ENCODE measurements at regions not wholly inside any gene's neighbourhood (a gene's known extent, or its start where the extent isn't known, plus 50 kb on each side); places are given as distances from the start of the nearest gene placed in this dataset.
"Not testable (repeated sequence)": the region's sequence is repeated elsewhere in the genome, so short reads cannot be mapped to it uniquely, and the experiment has no call there.

DNA sequence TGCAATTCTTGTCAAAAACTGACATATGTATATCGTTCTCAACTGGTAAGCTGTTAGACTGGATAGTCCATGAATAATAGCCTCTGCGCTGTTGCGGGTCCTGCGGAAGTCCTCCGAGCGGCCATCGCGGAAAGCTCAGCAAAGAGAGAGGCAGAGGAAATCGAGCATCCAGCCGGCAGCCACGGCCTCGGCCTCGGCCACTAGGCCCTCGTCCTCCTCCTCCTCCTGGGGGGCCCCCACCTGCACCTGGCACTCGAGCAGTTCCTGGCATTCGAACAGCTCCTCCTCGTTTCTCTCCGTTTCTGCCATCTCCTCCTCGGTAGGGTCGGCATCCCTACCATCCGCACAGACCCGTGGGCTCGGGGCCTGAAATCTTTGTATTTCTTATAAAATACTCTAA lies 111.2 kb upstream of the CYLC1 start:
- DNase-seq (ENCODE audit: low read depth); H3K4me3 ChIP-seq (ENCODE audit: low read depth, low read length): not testable (repeated sequence)

DNA sequence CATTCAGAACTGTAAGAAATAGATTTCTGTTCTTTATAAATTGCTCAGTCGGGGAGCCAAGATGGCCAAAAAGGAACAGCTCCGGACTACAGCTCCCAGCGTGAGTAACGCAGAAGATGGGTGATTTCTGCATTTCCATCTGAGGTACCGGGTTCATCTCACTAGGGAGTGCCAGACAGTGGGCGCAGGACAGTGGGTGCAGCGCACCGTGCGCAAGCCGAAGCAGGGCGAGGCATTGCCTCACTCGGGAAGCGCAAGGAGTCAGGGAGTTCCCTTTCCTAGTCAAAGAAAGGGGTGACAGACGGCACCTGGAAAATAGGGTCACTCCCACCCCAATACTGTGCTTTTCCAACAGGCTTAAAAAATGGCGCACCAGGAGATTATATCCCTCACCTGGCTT lies 110.5 kb upstream of the CYLC1 start:
- not testable (repeated sequence) for H3K4me3 ChIP-seq (ENCODE audit: low read depth, low read length); DNase-seq (ENCODE audit: low read depth)

DNA sequence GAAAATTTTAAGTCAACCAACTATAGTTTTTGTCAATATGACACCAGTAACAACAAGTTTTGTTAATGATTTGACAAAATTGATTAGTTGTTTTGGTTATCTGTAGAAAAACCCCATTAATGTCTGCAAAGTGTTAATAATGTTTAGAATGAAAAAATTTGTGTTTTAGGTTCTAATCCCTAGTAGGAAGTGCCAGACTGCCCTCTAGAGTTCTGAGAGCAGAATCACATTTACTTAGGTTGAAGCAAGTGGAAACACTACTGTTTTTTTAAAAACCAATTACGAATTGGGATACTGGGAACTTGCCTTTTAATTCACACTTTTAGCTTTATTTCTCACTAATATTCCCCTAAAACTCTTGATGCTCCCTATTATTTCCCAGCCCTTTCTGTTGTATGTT lies 101.1 kb upstream of the CYLC1 start:
- peak; percentile 6 for DNase-seq (ENCODE audit: low read depth)

DNA sequence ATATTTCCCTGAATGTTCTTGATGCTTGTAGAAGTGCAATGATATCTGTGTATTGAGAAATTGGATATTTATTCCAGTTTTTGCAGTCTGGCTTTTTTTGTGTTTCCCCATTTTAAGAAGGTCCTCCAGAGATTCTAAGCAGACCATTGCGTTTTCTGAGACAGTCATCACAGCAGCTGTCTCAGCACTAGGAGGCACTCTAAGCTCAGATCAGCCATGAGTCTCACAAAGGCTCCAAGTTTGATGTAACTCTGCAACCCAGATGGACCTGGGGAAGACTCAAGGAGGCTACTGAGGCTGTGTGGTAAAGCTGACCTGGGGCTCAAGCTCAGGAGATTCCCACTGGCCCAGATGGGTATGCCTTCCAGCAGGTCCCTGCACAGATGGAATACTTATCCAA lies 89.3 kb upstream of the CYLC1 start:
- TF ChIP-seq, protein P1, sequence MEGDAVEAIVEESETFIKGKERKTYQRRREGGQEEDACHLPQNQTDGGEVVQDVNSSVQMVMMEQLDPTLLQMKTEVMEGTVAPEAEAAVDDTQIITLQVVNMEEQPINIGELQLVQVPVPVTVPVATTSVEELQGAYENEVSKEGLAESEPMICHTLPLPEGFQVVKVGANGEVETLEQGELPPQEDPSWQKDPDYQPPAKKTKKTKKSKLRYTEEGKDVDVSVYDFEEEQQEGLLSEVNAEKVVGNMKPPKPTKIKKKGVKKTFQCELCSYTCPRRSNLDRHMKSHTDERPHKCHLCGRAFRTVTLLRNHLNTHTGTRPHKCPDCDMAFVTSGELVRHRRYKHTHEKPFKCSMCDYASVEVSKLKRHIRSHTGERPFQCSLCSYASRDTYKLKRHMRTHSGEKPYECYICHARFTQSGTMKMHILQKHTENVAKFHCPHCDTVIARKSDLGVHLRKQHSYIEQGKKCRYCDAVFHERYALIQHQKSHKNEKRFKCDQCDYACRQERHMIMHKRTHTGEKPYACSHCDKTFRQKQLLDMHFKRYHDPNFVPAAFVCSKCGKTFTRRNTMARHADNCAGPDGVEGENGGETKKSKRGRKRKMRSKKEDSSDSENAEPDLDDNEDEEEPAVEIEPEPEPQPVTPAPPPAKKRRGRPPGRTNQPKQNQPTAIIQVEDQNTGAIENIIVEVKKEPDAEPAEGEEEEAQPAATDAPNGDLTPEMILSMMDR (conservative IDR thresholded peaks at IDR 0.05; ENCODE audit: low read depth, low read length) = no peak
- no peak for DNase-seq (ENCODE audit: low read depth)
- no peak overlapping the region for H3K4me3 ChIP-seq (ENCODE audit: low read depth, low read length)

More for the DNA sequence above, 101.1 kb upstream of the CYLC1 start:
- no peak overlapping the region for H3K4me3 ChIP-seq (ENCODE audit: low read depth, low read length)
- TF ChIP-seq, protein P1 (conservative IDR thresholded peaks at IDR 0.05; ENCODE audit: low read depth, low read length) = peak; percentile 10

Measured in choroid plexus epithelial cell (primary cell).